Prostate gland (tissue), 2 donors: ENCODE measurements at regions not wholly inside any gene's neighbourhood (a gene's known extent, or its start where the extent isn't known, plus 50 kb on each side); places are given as distances from the start of the nearest gene placed in this dataset.

Experiments
- CTCF ChIP-seq, 4 experiments: fragments of 200-600 bp in 2 of 4; fragments of 450-650 bp in 2 of 4; sonication (generic) in 2 of 4; IDR thresholded peaks; 1 replicate in 3 of 4; 2 replicates in 1 of 4; pipeline ENCODE4 v1.5.1; 2016 to 2019; ENCODE audit warnings: antibody characterized with exemption in 4 of 4, mild to moderate bottlenecking in 2 of 4, moderate library complexity in 2 of 4
- POLR2A ChIP-seq: fragments of 450-650 bp; IDR thresholded peaks from one replicate; pipeline ENCODE4 v1.6.1; 2016; ENCODE audit warnings: antibody characterized with exemption, mild to moderate bottlenecking
- POLR2AphosphoS5 ChIP-seq: sonication (generic); formaldehyde crosslinking; IDR thresholded peaks from one replicate; pipeline ENCODE4 v1.6.1; 2017; ENCODE audit warnings: antibody characterized with exemption

- TF ChIP-seq POLR2AphosphoS5 (no peak), POLR2A (no peak), CTCF (IDR thresholded peaks at IDR 0.05) (no peak)
These were observed 246.2 kb downstream of the ASMT start for GRCh38 chrX:1860936-1861594.
